Panc1 (cell line): ENCODE measurements at regions not wholly inside any gene's neighbourhood (a gene's known extent, or its start where the extent isn't known, plus 50 kb on each side); places are given as distances from the start of the nearest gene placed in this dataset.

Experiments used
- ATAC-seq: fragments of 200-7000 bp; cut with Tn5 transposase; 2 replicates; pipeline ENCODE4 v1.9.1; 2020; ENCODE audit warnings: mild to moderate bottlenecking, moderate library complexity
- BruUV-seq: library from RNA; stranded (reverse); fragments of 400-500 nt; replicated peaks from 2 replicates; lab custom pipeline; 2021; lab: Mats Ljungman, UMichigan
- CTCF ChIA-PET: fragments of 300-600 bp; sonication (Branson Sonifier 250); formaldehyde crosslinking; loops from one replicate; lab custom pipeline; 2022; ENCODE audit warnings: antibody characterized with exemption; lab: Charles Lee
- POLR2A ChIA-PET: fragments of 300-600 bp; sonication (Branson Sonifier 250); formaldehyde crosslinking; loops from one replicate; lab custom pipeline; 2022; ENCODE audit warnings: antibody characterized with exemption; lab: Charles Lee
- DNase-seq: peaks from one replicate; pipeline ENCODE4 v3.0.0-alpha.2; 2010; ENCODE audit warnings: low read depth, low spot score
- H3K27ac ChIP-seq: 2 replicates; pipeline ENCODE4 v1.5.1; 2011; ENCODE audit warnings: mild to moderate bottlenecking, low read length, inconsistent platforms
- H3K27me3 ChIP-seq: fragments of 200-500 bp; sonication (Bioruptor generic); 2 replicates; pipeline ENCODE4 v1.6.0; 2014; ENCODE audit warnings: low read length, inconsistent platforms; ENCODE audit not compliant: control insufficient read depth, insufficient read depth
- H3K36me3 ChIP-seq: fragments of 200-500 bp; sonication (Bioruptor generic); 2 replicates; pipeline ENCODE4 v1.5.1; 2014; ENCODE audit warnings: inconsistent platforms, mild to moderate bottlenecking, low read length, moderate library complexity; ENCODE audit not compliant: control insufficient read depth, insufficient read depth
- H3K4me1 ChIP-seq: 2 replicates; pipeline ENCODE4 v1.5.1; 2011; ENCODE audit warnings: inconsistent platforms, mild to moderate bottlenecking, low read length, moderate library complexity; ENCODE audit not compliant: control insufficient read depth, insufficient read depth
- H3K4me3 ChIP-seq, 2 experiments: 2 replicates each; pipeline ENCODE4 v1.5.1; 2011 to 2012; ENCODE audit warnings: low read depth in 2 of 2, low read length in 2 of 2, mild to moderate bottlenecking in 2 of 2, inconsistent platforms in 1 of 2, moderate library complexity in 1 of 2
- H3K9me3 ChIP-seq: fragments of 200-500 bp; sonication (Bioruptor generic); 2 replicates; pipeline ENCODE4 v1.5.1; 2014; ENCODE audit warnings: low read depth, mild to moderate bottlenecking, inconsistent platforms, low read length, moderate library complexity; ENCODE audit not compliant: control insufficient read depth, insufficient read depth
- POLR2AphosphoS5 ChIP-seq: IDR thresholded peaks from 2 replicates; pipeline ENCODE4 v1.6.1; 2012; ENCODE audit warnings: mild to moderate bottlenecking, low read depth, low read length, moderate library complexity
- SIN3A ChIP-seq: IDR thresholded peaks from 2 replicates; pipeline ENCODE4 v1.6.1; 2012; ENCODE audit warnings: low read depth, mild to moderate bottlenecking, low read length, moderate library complexity, borderline replicate concordance; ENCODE audit not compliant: insufficient read depth
- TCF7L2 ChIP-seq: IDR thresholded peaks from 2 replicates; pipeline ENCODE4 v1.6.1; 2011; ENCODE audit warnings: mild to moderate bottlenecking, low read depth, low read length, inconsistent platforms
- in situ Hi-C: cut with HindIII; loops from 2 replicates; pipeline ENCODE4 v1.10.0; 2016; ENCODE audit warnings: low sequenced_read_pairs, low pct_unique_long_range_greater_than_20kb
- intact Hi-C: fragments of 100-400 bp; cut with micrococcal nuclease; formaldehyde crosslinking; loops from one replicate; pipeline ENCODE4 v1.10.0; 2022; ENCODE audit not compliant: unreplicated experiment
- TF ChIP-seq, protein P1 (sequence below): fragments of 450-650 bp; IDR thresholded peaks from 2 replicates; pipeline ENCODE4 v1.5.1; 2017; ENCODE audit warnings: mild to moderate bottlenecking
- TF ChIP-seq, protein P2 (sequence below), 2 experiments: IDR thresholded peaks; 2 replicates each; pipeline ENCODE4 v1.6.1; 2011 to 2012; ENCODE audit warnings: low read depth in 2 of 2, control low read depth in 1 of 2, low read length in 1 of 2, mild to moderate bottlenecking in 1 of 2, moderate library complexity in 1 of 2; ENCODE audit not compliant: insufficient read depth in 1 of 2

DNA sequence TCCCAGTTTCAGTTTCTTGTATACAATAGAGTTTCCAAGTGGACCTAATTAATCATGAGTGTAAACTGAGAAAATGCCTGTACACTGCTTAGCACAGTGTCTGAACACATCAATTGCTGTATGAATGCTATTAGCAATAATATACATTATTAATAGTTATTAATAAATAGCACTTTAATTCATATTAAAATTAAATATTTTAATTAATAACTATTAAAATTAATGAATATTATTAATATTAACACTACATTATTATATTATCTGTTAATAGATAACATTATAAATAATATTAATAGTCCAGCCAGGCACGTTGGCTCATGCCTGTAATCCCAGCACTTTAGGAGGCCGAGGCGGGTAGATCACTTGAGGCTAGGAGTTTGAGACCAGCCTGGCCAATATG is 244.9 kb upstream of the ANKRD55 start:
- H3K36me3 ChIP-seq = no peaks in the 10 kb centered on the region
- DNase-seq (no peak), ATAC-seq (no peak)
- BruUV-seq = no TSS peak
- no peak overlapping the region for H3K27ac ChIP-seq
- H3K4me1 ChIP-seq = 0 out of 2 replicates have a peak, but pooled peaks cover 2% of the 10 kb centered on the region
- H3K9me3 ChIP-seq = no peaks in the 10 kb centered on the region
- in situ Hi-C loops (no loop called here), intact Hi-C loops (loop anchor here (10.0 kb wide), 1 partner anchor 357 kb away; no protein-coding TSS in a partner anchor)
- H3K4me3 ChIP-seq = no peak overlapping the region
- no peak for TF ChIP-seq POLR2AphosphoS5
- TF ChIP-seq SIN3A = no peak
- TF ChIP-seq TCF7L2 = no peak
- TF ChIP-seq, protein P1, sequence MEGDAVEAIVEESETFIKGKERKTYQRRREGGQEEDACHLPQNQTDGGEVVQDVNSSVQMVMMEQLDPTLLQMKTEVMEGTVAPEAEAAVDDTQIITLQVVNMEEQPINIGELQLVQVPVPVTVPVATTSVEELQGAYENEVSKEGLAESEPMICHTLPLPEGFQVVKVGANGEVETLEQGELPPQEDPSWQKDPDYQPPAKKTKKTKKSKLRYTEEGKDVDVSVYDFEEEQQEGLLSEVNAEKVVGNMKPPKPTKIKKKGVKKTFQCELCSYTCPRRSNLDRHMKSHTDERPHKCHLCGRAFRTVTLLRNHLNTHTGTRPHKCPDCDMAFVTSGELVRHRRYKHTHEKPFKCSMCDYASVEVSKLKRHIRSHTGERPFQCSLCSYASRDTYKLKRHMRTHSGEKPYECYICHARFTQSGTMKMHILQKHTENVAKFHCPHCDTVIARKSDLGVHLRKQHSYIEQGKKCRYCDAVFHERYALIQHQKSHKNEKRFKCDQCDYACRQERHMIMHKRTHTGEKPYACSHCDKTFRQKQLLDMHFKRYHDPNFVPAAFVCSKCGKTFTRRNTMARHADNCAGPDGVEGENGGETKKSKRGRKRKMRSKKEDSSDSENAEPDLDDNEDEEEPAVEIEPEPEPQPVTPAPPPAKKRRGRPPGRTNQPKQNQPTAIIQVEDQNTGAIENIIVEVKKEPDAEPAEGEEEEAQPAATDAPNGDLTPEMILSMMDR = no peak
- TF ChIP-seq, protein P2, sequence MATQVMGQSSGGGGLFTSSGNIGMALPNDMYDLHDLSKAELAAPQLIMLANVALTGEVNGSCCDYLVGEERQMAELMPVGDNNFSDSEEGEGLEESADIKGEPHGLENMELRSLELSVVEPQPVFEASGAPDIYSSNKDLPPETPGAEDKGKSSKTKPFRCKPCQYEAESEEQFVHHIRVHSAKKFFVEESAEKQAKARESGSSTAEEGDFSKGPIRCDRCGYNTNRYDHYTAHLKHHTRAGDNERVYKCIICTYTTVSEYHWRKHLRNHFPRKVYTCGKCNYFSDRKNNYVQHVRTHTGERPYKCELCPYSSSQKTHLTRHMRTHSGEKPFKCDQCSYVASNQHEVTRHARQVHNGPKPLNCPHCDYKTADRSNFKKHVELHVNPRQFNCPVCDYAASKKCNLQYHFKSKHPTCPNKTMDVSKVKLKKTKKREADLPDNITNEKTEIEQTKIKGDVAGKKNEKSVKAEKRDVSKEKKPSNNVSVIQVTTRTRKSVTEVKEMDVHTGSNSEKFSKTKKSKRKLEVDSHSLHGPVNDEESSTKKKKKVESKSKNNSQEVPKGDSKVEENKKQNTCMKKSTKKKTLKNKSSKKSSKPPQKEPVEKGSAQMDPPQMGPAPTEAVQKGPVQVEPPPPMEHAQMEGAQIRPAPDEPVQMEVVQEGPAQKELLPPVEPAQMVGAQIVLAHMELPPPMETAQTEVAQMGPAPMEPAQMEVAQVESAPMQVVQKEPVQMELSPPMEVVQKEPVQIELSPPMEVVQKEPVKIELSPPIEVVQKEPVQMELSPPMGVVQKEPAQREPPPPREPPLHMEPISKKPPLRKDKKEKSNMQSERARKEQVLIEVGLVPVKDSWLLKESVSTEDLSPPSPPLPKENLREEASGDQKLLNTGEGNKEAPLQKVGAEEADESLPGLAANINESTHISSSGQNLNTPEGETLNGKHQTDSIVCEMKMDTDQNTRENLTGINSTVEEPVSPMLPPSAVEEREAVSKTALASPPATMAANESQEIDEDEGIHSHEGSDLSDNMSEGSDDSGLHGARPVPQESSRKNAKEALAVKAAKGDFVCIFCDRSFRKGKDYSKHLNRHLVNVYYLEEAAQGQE (IDR thresholded peaks at IDR 0.05; ENCODE audit: insufficient read depth in 1 of 2, low read depth in 2 of 2, low read length in 1 of 2) = no peak
- ChIA-PET POLR2A (no interaction called here), CTCF (no interaction called here)
- H3K27me3 ChIP-seq = 0 out of 2 replicates have a peak, but pooled peaks cover 3% of the 10 kb centered on the region

DNA sequence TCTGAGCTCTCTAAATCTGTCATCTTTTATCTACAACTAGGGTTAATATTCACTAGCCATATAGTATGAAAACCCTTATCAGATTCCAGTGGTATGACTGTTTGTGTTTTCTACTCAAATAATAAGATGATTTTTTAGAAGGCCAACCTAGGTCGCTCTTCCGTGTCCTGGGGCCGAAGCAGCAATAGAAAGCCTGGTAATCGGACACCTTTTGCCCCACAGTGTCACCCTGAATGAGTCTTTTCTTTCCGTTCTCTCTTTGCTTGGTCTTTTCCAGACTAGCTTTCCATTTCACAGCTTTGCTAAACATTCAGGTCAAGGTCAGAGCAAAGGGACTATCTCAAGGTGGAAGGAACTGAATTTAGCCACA is 243.3 kb upstream of the ANKRD55 start:
- Histone ChIP-seq H3K27me3 (0 out of 2 replicates have a peak, but pooled peaks cover 3% of the 10 kb centered on the region), H3K36me3 (no peaks in the 10 kb centered on the region), H3K4me1 (0 out of 2 replicates have a peak, but pooled peaks cover under 1% of the 10 kb centered on the region), H3K27ac (no peak overlapping the region), H3K9me3 (no peaks in the 10 kb centered on the region), H3K4me3 (no peak overlapping the region)
- ChIA-PET POLR2A (no interaction called here), CTCF (interaction anchor here (0.6 kb wide), 1 partner anchor 267 kb away, joined by 6 read pairs; no protein-coding TSS in a partner anchor)
- TF ChIP-seq, protein P1 = no peak
- ATAC-seq (no peak), DNase-seq (no peak)
- BruUV-seq = no TSS peak
- in situ Hi-C loops = no loop called here
- intact Hi-C loops = loop anchor here (10.0 kb wide), 1 partner anchor 358 kb away; no protein-coding TSS in a partner anchor
